LNCaP clone FGC (cell line): ENCODE measurements at regions not wholly inside any gene's neighbourhood (a gene's known extent, or its start where the extent isn't known, plus 50 kb on each side); places are given as distances from the start of the nearest gene placed in this dataset.
"Not testable (repeated sequence)": the region's sequence is repeated elsewhere in the genome, so short reads cannot be mapped to it uniquely, and the experiment has no call there.

Experiments
- DNase-seq: peaks from one replicate; pipeline ENCODE4 v3.0.0-alpha.2; 2011; ENCODE audit warnings: low read depth
- H3K4me3 ChIP-seq: 2 replicates; pipeline ENCODE4 v1.5.1; 2011; ENCODE audit warnings: mild to moderate bottlenecking, low read depth, low read length, control low read depth
- TF ChIP-seq, protein P1 (sequence below): IDR thresholded peaks from 2 replicates; pipeline ENCODE4 v1.5.1; 2012; ENCODE audit warnings: mild to moderate bottlenecking; ENCODE audit not compliant: control insufficient read depth, insufficient read depth; ENCODE audit errors: extremely low read depth

DNA sequence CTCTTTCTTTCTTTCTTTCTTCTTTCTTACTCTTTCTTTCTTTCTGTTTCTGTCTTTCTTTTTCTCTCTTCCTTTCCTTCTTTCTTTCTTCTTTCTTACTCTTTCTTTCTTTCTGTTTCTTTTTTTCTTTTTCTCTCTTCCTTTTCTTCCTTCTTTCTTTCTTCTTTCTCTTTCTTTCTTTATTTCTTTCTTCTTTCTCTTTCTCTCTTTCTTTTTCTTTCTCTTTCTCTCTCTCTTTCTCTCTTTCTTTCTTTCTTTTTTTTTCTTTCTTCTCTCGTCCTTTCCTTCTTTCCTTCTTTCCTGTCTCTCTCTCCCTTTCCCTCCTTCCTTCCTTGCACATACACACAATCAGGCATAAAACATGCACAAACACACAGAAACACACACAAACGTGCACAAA lies 79.3 kb upstream of the SHOX start:
- no peak for DNase-seq
- H3K4me3 ChIP-seq, result no peak overlapping the region
- TF ChIP-seq, protein P1, sequence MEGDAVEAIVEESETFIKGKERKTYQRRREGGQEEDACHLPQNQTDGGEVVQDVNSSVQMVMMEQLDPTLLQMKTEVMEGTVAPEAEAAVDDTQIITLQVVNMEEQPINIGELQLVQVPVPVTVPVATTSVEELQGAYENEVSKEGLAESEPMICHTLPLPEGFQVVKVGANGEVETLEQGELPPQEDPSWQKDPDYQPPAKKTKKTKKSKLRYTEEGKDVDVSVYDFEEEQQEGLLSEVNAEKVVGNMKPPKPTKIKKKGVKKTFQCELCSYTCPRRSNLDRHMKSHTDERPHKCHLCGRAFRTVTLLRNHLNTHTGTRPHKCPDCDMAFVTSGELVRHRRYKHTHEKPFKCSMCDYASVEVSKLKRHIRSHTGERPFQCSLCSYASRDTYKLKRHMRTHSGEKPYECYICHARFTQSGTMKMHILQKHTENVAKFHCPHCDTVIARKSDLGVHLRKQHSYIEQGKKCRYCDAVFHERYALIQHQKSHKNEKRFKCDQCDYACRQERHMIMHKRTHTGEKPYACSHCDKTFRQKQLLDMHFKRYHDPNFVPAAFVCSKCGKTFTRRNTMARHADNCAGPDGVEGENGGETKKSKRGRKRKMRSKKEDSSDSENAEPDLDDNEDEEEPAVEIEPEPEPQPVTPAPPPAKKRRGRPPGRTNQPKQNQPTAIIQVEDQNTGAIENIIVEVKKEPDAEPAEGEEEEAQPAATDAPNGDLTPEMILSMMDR, result no peak

- no peak for DNase-seq
- no peak overlapping the region for H3K4me3 ChIP-seq
- TF ChIP-seq, protein P1, result no peak
Observed at GRCh38 chrX:552496-552895, 78.1 kb upstream of the SHOX start.

GRCh38 chrX:554271-554670 lies 76.3 kb upstream of the SHOX start:
- TF ChIP-seq, protein P1, result no peak
- DNase-seq, result no peak
- no peak overlapping the region for H3K4me3 ChIP-seq

GRCh38 chrX:555725-556666 lies 74.6 kb upstream of the SHOX start:
- no peak overlapping the region for H3K4me3 ChIP-seq
- TF ChIP-seq, protein P1, result no peak
- DNase-seq, result no peak

- not testable (repeated sequence) for DNase-seq, H3K4me3 ChIP-seq
Observed at GRCh38 chrX:557601-558000, 73.0 kb upstream of the SHOX start.

GRCh38 chrX:559282-559681 lies 71.3 kb upstream of the SHOX start:
- not testable (repeated sequence) for DNase-seq, H3K4me3 ChIP-seq

- no peak overlapping the region for H3K4me3 ChIP-seq
- TF ChIP-seq, protein P1, result no peak
- DNase-seq, result no peak
Observed at GRCh38 chrX:567891-568290, 62.7 kb upstream of the SHOX start.

- TF ChIP-seq, protein P1, result no peak
- no peak overlapping the region for H3K4me3 ChIP-seq
- DNase-seq, result no peak
Observed at GRCh38 chrX:568311-568710, 62.3 kb upstream of the SHOX start.
